Stimulated activated naive B cell treated with anti-CD40 and anti-IgM and Interleukin-4, amounts not matched to agents 10 μg/mL and 1 μg/mL and 100 μg/mL, for 72 hours (primary cell): ENCODE measurements at regions not wholly inside any gene's neighbourhood (a gene's known extent, or its start where the extent isn't known, plus 50 kb on each side); places are given as distances from the start of the nearest gene placed in this dataset.

ENCODE experiments used
- ATAC-seq, 2 donors: fragments of 150-1000 bp; cut with Tn5 transposase; replicated peaks; 2 replicates each; pipeline ENCODE4 v1.10.0; 2021; ENCODE audit warnings: moderate library complexity in 1 of 2
- DNase-seq: peaks from one replicate; pipeline ENCODE4 v3.0.0; 2021
- H3K27ac Mint-ChIP-seq: one replicate; pipeline ENCODE4 v1.8.0; 2022; ENCODE audit warnings: mild to moderate bottlenecking, mixed read lengths
- H3K27me3 Mint-ChIP-seq, 2 donors: one replicate each; pipeline ENCODE4 v1.8.0; 2022; ENCODE audit warnings: mixed read lengths in 2 of 2
- H3K36me3 Mint-ChIP-seq, 2 donors: one replicate each; pipeline ENCODE4 v1.8.0; 2022; ENCODE audit warnings: mixed read lengths in 2 of 2, mild to moderate bottlenecking in 1 of 2
- H3K4me1 Mint-ChIP-seq, 2 donors: one replicate each; pipeline ENCODE4 v1.8.0; 2022; ENCODE audit warnings: mixed read lengths in 2 of 2, mild to moderate bottlenecking in 1 of 2
- H3K4me3 Mint-ChIP-seq, 2 donors: one replicate each; pipeline ENCODE4 v1.8.0; 2022; ENCODE audit warnings: mild to moderate bottlenecking in 2 of 2, mixed read lengths in 2 of 2, moderate library complexity in 1 of 2
- H3K9me3 Mint-ChIP-seq, 2 donors: one replicate each; pipeline ENCODE4 v1.8.0; 2022; ENCODE audit warnings: mixed read lengths in 2 of 2, mild to moderate bottlenecking in 1 of 2

DNA sequence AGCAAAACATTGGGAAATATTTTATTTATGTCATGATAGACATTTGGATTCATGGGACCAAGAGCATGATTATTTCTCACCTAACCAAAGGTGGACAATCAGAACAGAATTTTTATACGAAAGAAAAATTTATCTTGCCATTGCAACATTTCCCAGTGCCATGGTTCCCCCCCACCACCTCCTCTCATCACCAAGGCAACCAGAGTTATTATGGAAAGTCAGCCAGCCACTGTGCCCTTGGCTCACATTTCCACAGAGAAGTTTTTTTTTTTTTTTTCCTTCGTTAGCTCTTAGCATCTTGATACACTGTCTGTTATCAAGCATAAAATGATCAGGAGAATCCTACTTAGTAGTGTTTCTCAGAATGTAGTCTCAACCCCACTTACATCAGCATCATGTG lies 176.4 kb upstream of the TMTC1 start:
- H3K4me1 Mint-ChIP-seq: no peaks in the 10 kb centered on the region

DNA sequence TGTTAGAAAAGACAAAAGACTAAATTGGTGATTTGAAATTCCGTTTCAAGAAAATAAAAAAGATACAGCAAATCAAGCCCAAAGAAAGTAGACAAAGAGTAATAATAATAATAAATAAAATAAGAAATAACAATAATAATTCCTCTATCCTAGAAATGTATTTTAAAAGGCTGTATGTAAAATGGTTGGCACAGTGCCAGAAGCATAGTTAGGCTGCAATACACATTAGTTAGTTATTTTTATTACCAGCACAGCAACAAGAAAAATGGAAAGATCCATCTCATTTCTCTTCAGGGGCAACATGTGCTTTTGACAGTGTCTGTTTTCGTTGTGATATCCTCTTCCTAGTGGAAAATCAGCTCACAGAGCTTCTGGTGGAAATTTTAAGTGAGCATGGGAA lies 174.1 kb upstream of the TMTC1 start:
- Mint-ChIP-seq H3K36me3 (no peaks in the 10 kb centered on the region), H3K4me3 (no peak overlapping the region)

More for the DNA sequence above, 176.4 kb upstream of the TMTC1 start:
- Mint-ChIP-seq H3K9me3 (peaks cover 0 to 4% of the 10 kb centered on the region in 2 donors), H3K27me3 (no peaks in the 10 kb centered on the region), H3K27ac (no peak overlapping the region), H3K4me3 (no peak overlapping the region), H3K36me3 (no peaks in the 10 kb centered on the region)
- no peak for ATAC-seq
- DNase-seq: no peak

DNA sequence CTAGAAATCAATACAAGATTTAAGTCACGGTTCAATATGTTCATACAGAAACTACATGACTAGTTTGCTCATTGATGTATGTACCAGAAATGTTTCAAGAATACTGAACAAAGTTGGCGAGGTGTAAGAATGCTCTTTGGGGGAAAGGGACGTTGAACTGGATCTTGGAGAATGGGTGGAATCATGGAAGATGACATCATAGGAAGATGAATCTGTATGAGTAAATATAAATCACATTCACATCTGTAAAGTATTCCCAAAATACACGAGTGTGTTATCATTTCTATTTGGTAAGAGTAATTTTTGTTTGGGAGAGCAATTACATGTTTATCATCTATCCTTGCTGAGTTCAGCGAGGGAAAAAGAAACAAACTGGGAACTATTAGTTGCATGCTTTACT lies 162.2 kb upstream of the TMTC1 start:
- H3K9me3 Mint-ChIP-seq: peaks cover 0 to 1% of the 10 kb centered on the region in 2 donors
- ATAC-seq: no peak
- no peaks in the 10 kb centered on the region for H3K36me3 Mint-ChIP-seq
- no peaks in the 10 kb centered on the region for H3K4me1 Mint-ChIP-seq
- H3K27ac Mint-ChIP-seq: no peak overlapping the region
- no peaks in the 10 kb centered on the region for H3K27me3 Mint-ChIP-seq
- no peak overlapping the region for H3K4me3 Mint-ChIP-seq
- no peak for DNase-seq

More for the DNA sequence above, 174.1 kb upstream of the TMTC1 start:
- peaks cover 0 to 5% of the 10 kb centered on the region in 2 donors for H3K9me3 Mint-ChIP-seq
- no peaks in the 10 kb centered on the region for H3K4me1 Mint-ChIP-seq
- DNase-seq (no peak), ATAC-seq (no peak)
- no peak overlapping the region for H3K27ac Mint-ChIP-seq
- H3K27me3 Mint-ChIP-seq: no peaks in the 10 kb centered on the region

DNA sequence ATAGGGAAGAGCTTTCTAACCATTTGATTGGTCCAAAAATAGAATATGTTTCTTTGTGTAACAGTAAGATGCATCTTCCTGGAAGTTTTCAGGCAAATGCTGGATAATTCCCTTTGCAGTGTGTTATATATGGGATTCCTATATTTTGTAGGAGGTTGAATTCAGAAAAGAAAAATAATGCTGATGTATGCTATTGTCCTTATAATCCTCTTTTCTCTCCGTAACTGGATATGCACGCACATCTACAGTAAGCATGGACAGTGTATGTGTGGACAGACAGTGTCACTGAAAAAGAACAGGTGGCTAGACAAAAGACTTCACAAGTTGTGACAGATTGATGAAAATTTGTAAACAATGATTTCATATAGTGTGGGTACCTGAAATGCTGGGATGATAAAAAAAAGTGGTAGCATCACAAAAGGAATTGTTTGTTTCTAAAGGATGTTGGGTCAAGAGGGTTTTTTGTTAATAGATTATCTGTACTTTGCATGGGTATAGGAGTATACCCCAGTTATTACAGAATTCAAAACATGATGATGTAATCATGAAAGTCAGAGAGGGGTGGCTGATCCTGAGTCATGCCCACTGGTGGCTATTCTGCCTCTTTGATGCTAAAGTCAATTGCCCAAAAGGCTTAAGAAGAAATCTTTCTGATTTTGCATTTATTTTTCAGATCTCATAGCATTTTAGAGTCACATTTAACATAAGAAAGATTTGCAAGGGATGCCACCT lies 160.7 kb upstream of the TMTC1 start:
- no peak for DNase-seq
- peaks cover 4 to 7% of the 10 kb centered on the region in 2 donors for H3K9me3 Mint-ChIP-seq
- no peaks in the 10 kb centered on the region for H3K36me3 Mint-ChIP-seq
- H3K27me3 Mint-ChIP-seq: no peaks in the 10 kb centered on the region
- H3K4me1 Mint-ChIP-seq: no peaks in the 10 kb centered on the region
- no peak for ATAC-seq
- H3K4me3 Mint-ChIP-seq: no peak overlapping the region
- no peak overlapping the region for H3K27ac Mint-ChIP-seq

DNA sequence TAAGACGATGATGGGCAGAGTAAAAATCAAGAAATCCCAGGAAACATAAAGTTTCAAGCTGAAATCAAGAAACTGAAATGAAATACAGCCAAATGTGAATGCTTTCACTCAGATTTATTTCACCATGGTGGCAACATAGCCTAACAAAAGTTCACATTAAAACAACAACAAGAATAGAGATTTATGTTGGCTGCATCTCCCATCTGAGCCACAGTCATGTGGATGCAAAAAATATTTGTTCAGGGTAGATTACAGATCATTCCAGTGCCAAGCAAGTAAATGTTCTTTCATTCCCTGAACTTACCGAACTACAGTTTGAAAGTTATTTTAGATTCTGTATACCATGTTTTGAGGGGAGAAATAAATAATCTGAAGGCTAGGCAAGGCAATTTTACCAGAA lies 159.9 kb upstream of the TMTC1 start:
- Mint-ChIP-seq H3K36me3 (no peaks in the 10 kb centered on the region), H3K9me3 (peaks cover 4 to 7% of the 10 kb centered on the region in 2 donors), H3K27me3 (no peaks in the 10 kb centered on the region), H3K27ac (no peak overlapping the region), H3K4me3 (no peak overlapping the region), H3K4me1 (no peaks in the 10 kb centered on the region)
- no peak for DNase-seq
- no peak for ATAC-seq

DNA sequence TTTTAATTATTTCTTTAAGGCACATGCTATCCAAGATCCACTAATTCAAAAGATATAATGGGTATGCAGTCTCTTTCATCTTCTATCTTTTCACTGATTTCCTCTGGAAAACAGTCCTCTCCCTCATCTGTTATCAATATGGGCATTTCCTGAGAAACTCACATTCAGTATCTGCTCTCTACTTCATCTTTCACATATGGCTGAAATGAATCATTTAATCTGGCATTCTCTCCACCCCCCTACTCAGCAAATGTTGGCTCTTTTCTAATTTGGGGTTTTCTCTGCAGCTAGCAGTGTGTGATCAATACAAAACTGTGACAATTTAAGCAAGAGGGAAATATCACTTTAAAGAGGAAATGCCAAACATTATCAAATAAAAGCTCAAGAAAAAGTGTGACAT lies 157.1 kb upstream of the TMTC1 start:
- ATAC-seq (no peak), DNase-seq (no peak)
- H3K9me3 Mint-ChIP-seq: peaks cover 4 to 9% of the 10 kb centered on the region in 2 donors
- H3K4me1 Mint-ChIP-seq: no peaks in the 10 kb centered on the region
- no peak overlapping the region for H3K4me3 Mint-ChIP-seq
- no peaks in the 10 kb centered on the region for H3K27me3 Mint-ChIP-seq
- no peak overlapping the region for H3K27ac Mint-ChIP-seq
- no peaks in the 10 kb centered on the region for H3K36me3 Mint-ChIP-seq

DNA sequence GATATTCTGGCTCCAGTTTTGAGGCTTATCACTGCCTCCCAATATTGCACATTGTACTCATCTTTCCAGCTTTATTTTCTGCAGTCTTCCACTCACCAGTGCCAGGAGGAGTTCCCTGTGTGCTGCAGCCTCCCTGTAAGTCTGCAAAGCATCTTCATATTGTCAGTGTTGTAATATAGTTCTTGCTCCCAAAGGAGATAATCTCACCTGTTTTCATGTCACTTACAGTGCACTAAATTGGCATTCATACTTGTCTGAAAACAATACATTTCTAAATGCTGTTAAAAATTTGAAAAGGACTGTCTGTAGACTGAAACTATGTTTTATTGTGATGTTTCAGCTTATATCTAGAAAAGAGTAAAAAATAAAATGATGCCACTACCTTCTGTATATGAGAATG lies 146.8 kb upstream of the TMTC1 start:
- Mint-ChIP-seq H3K4me3 (no peak overlapping the region), H3K36me3 (no peaks in the 10 kb centered on the region), H3K27ac (no peak overlapping the region), H3K4me1 (no peaks in the 10 kb centered on the region), H3K9me3 (peaks cover 2 to 3% of the 10 kb centered on the region in 2 donors), H3K27me3 (no peaks in the 10 kb centered on the region)
- DNase-seq: no peak
- no peak for ATAC-seq

DNA sequence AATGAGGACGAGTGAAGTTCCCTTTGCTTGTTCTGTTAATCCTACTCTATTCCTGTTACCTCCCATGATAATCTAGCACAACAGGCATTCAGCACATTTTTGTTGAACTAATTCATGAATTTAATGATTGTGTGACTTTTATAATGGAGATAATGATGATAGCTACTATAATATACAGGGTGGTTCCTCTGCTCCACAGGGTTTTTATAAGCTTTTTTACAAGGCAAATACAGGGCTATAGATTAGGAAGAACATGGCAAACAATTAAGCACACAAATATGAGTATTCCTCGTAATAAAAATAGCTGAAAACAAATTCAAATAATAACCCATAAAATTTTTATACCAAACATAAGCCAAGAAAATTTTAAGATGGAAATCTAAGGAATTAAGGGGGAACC lies 145.6 kb upstream of the TMTC1 start:
- Mint-ChIP-seq H3K36me3 (no peaks in the 10 kb centered on the region), H3K27ac (no peak overlapping the region), H3K4me1 (no peaks in the 10 kb centered on the region), H3K9me3 (peaks cover 1 to 3% of the 10 kb centered on the region in 2 donors), H3K4me3 (no peak overlapping the region), H3K27me3 (no peaks in the 10 kb centered on the region)
- ATAC-seq (no peak), DNase-seq (no peak)

DNA sequence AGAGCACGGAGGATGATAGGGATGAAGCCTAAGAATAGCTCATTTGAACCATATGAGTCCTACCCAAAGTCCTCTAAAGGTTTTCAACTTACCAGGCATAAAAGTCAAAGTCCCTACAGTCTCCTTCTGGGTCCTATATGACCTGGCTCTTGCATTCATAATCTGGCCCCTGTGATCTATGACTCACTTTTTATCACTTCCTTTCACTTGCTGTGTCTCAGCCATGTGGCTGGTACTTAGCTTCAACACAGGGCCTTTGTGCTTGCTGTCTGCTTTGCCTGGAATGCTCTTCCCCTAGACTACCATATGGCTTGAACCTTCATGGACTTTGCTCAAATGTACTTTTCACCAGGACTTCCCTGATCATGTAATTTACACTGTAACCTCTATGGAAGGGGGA lies 137.6 kb upstream of the TMTC1 start:
- ATAC-seq: no peak
- H3K9me3 Mint-ChIP-seq: peaks cover 6% of the 10 kb centered on the region in 2 donors
- H3K36me3 Mint-ChIP-seq: no peaks in the 10 kb centered on the region

DNA sequence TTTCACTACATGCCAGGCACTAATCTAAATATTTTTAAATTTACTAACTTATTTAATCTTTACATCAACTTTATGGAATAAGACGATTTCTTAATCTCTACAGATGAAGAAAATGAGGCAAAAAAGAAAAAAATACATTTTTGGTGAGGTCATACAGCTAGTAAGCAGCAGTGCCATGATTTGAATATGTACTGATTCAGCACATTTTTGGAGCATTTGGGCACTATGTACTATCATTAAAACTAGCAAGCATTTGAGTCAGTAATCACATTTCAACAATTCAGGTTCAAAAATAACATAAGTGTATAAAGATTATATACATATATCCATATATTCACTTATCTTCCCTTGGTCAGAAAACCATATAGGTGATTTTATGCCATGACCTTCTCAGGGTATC lies 124.4 kb upstream of the TMTC1 start:
- Mint-ChIP-seq H3K4me1 (no peaks in the 10 kb centered on the region), H3K4me3 (no peak overlapping the region), H3K9me3 (peaks cover 0 to 8% of the 10 kb centered on the region in 2 donors), H3K27ac (no peak overlapping the region), H3K27me3 (no peaks in the 10 kb centered on the region), H3K36me3 (no peaks in the 10 kb centered on the region)
- DNase-seq: no peak
- no peak for ATAC-seq

More for the DNA sequence above, 137.6 kb upstream of the TMTC1 start:
- no peak for DNase-seq
- Mint-ChIP-seq H3K27ac (no peak overlapping the region), H3K27me3 (no peaks in the 10 kb centered on the region), H3K4me3 (no peak overlapping the region), H3K4me1 (no peaks in the 10 kb centered on the region)

DNA sequence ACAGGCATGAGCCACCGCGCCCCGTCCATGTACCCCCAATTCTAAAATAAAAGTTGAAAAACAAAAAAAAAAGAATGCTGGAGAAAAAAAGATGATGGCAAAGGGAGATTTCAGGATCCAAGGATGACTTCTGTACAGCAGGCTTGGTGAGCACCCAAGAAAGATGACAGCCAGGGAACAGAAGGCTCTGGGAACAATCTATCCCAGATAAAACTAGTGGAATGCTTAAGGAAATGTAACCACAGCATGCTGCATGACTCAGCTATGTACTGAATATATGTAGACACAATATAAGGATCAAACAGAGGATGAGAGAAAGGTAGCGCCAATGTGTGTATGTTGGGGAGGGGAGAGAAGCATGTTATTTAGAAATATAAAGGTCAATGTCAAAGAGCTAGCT lies 123.7 kb upstream of the TMTC1 start:
- DNase-seq (no peak), ATAC-seq (no peak)
- Mint-ChIP-seq H3K4me1 (no peaks in the 10 kb centered on the region), H3K4me3 (no peak overlapping the region), H3K27ac (no peak overlapping the region), H3K27me3 (no peaks in the 10 kb centered on the region), H3K36me3 (no peaks in the 10 kb centered on the region), H3K9me3 (peaks cover 0 to 8% of the 10 kb centered on the region in 2 donors)

DNA sequence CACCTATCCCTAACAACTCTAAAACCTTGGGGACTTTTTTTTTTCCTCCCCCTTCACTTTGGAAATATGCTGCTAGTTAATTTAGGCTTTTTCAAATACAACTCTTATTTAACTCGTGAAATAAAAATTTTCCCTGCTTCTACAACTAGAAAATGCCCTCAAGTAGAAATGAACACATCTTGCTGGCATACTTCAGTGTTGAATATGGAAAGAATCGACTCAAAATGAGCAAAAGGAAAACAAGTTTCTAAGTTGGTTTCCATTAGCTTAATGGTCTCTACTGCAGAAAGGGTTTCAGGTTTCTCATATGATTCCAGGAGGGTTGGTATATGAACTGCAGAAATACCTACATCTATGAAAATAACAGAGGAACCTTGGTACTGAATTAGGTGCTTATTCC lies 118.3 kb upstream of the TMTC1 start:
- DNase-seq (no peak), ATAC-seq (no peak)
- Mint-ChIP-seq H3K4me1 (no peaks in the 10 kb centered on the region), H3K27ac (no peak overlapping the region), H3K27me3 (no peaks in the 10 kb centered on the region), H3K9me3 (peaks cover 0 to 4% of the 10 kb centered on the region in 2 donors), H3K36me3 (no peaks in the 10 kb centered on the region), H3K4me3 (no peak overlapping the region)

DNA sequence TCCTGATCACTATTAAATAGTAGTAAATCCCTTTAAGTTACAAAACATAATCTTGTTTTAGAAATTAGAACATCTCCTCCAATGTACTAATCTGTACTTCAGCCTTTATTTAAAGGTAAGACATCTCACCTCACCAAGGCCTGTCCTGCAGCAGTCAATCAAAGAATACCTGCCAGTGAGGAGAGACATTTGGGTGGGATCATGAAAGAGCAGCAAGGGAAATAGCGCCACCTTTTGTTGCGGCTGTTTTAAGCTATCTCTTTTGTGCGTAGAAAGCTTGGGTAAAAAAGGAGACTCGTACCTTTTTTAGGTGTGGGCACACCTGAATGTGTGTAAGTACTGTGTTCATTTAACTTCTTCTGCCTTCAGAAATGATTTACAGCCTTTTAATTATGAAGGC lies 117.8 kb upstream of the TMTC1 start:
- no peak overlapping the region for H3K27ac Mint-ChIP-seq
- H3K4me3 Mint-ChIP-seq: no peak overlapping the region
- no peaks in the 10 kb centered on the region for H3K27me3 Mint-ChIP-seq
- no peaks in the 10 kb centered on the region for H3K36me3 Mint-ChIP-seq
- H3K9me3 Mint-ChIP-seq: peaks cover 0 to 2% of the 10 kb centered on the region in 2 donors
- no peaks in the 10 kb centered on the region for H3K4me1 Mint-ChIP-seq
- DNase-seq: no peak
- no peak for ATAC-seq

DNA sequence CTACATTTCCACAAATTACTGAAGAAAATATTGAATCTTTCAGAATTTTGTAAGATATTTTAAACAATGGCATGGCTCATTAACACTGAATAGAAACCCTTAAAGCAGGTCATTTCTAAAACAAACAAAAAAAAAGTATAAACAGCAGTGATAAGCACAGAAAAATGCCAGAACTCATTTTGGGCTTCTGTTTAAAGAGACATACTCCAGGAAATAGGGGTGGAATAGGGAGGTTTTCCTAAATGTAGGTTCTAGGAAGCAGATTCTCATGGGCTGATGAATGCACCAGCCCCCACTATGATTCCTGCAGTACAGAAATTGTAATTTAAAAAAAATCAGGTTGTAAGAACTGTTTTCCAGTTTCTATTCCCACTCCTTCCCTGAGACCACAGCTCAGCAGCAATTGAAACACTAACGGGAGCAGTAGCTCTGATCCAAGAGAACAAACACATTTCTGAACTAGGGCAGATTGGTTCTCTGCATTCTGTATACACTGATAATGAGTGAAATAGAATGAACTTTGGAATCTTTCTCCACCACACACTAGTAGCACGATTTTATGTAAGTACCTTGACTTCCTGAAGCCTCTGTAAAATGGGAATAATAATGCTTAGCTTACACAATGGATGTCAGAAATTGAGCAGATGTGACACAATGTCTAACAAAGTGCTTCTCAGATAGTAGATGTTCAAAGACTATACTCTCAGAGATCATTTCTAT lies 115.6 kb upstream of the TMTC1 start:
- Mint-ChIP-seq H3K4me3 (no peak overlapping the region), H3K4me1 (no peaks in the 10 kb centered on the region), H3K27me3 (no peaks in the 10 kb centered on the region), H3K36me3 (no peaks in the 10 kb centered on the region), H3K9me3 (peaks cover 0 to 2% of the 10 kb centered on the region in 2 donors), H3K27ac (no peak overlapping the region)
- DNase-seq: no peak
- ATAC-seq: no peak

DNA sequence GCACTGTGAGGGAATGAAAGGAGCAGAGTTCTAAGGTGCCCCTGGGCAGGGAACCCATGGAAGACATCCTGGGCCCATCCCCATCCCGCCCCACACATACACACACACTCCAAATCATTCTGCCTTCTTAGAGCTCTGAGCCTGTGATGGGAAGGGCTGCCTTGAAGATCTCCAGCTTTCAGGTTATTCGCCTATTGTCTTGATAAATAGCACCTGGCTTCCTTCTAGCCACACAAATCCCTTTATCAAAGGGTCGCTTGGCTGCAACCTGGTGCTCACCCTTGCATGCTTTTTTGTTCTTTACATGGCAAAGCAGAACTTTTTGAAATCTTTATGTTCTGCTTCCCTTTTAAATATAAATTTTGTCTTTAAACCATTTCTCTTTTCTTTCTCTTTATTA lies 112.2 kb upstream of the TMTC1 start:
- H3K4me3 Mint-ChIP-seq: no peak overlapping the region
- DNase-seq (no peak), ATAC-seq (no peak)
- no peaks in the 10 kb centered on the region for H3K36me3 Mint-ChIP-seq
- no peak overlapping the region for H3K27ac Mint-ChIP-seq
- no peaks in the 10 kb centered on the region for H3K27me3 Mint-ChIP-seq
- H3K4me1 Mint-ChIP-seq: no peaks in the 10 kb centered on the region
- H3K9me3 Mint-ChIP-seq: peaks cover 0 to 2% of the 10 kb centered on the region in 2 donors
